Tibial artery (tissue), 4 donors: ENCODE measurements at regions not wholly inside any gene's neighbourhood (a gene's known extent, or its start where the extent isn't known, plus 50 kb on each side); places are given as distances from the start of the nearest gene placed in this dataset.
A peak's percentile ranks its signal among the peaks of the same experiment; 100 is the strongest.

ENCODE experiments used
- DNase-seq, 2 donors: peaks; one replicate each; pipeline ENCODE4 v3.0.0-alpha.2; 2019
- H3K27ac ChIP-seq, 2 donors: fragments of 200-600 bp; sonication (generic) in 1 of 2; 1 replicate in 1 of 2; 2 replicates in 1 of 2; pipeline ENCODE4 v1.5.1; 2018 to 2019; ENCODE audit warnings: mild to moderate bottlenecking in 1 of 2
- H3K27me3 ChIP-seq, 2 donors: fragments of 200-600 bp; sonication (generic) in 1 of 2; one replicate each; pipeline versions ENCODE4 v1.5.1 to v1.6.0; 2016 to 2019
- H3K36me3 ChIP-seq, 3 donors: fragments of 200-600 bp; sonication (generic) in 2 of 3; one replicate each; pipeline ENCODE4 v1.5.1; 2016 to 2019; ENCODE audit warnings: mild to moderate bottlenecking in 2 of 3
- H3K4me1 ChIP-seq, 4 donors: fragments of 200-600 bp; sonication (generic) in 2 of 4; 1 replicate in 3 of 4; 2 replicates in 1 of 4; pipeline ENCODE4 v1.5.1; 2016 to 2019
- H3K4me3 ChIP-seq, 2 donors: fragments of 200-600 bp; sonication (generic) in 1 of 2; 1 replicate in 1 of 2; 2 replicates in 1 of 2; pipeline ENCODE4 v1.5.1; 2018 to 2019; ENCODE audit warnings: mild to moderate bottlenecking in 2 of 2
- H3K9me3 ChIP-seq, 3 donors: fragments of 200-600 bp; sonication (generic) in 1 of 3; one replicate each; pipeline ENCODE4 v1.5.1; 2016 to 2019
- intact Hi-C: fragments of 100-400 bp; cut with DNase I; formaldehyde crosslinking; loops from one replicate; pipeline ENCODE4 v1.15.0; 2023; ENCODE audit warnings: low total_unique reads
- TF ChIP-seq, protein P1 (sequence below), 2 experiments: fragments of 200-600 bp in 1 of 2; fragments of 450-650 bp in 1 of 2; IDR thresholded peaks; one replicate each; pipeline ENCODE4 v1.5.1; 2017 to 2019; ENCODE audit warnings: antibody characterized with exemption in 2 of 2, mild to moderate bottlenecking in 1 of 2, moderate library complexity in 1 of 2

DNA sequence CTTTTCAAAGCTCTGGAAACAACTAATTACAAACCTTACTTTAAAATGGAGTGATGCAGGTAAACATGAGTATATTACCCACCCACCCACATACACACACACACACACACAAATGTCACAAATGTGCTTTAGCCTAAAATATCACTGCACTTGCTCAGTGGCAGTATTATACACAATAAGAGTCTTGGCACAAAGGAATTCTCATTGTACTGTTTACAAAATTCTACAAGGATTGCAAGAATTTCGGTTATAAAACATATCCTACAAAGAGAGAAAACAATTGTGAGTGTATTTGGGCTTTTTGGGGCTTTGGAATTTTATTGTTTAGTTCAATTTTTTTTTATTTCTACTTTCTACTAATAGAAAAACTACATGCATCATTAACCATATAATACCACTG, 113.2 kb upstream of the BEND6 start:
- Histone ChIP-seq H3K4me3 (peak overlapping the region; percentile 77 to 86), H3K36me3 (no peaks in the 10 kb centered on the region), H3K27me3 (no peaks in the 10 kb centered on the region), H3K4me1 (peaks cover 0 to 50% (median 4%) of the 10 kb centered on the region in 4 donors), H3K27ac (peak overlapping the region; percentile 89 to 94), H3K9me3 (no peaks in the 10 kb centered on the region)
- intact Hi-C loops: loop anchor here (10.0 kb wide), 1 partner anchor 77 kb away; no protein-coding TSS in a partner anchor
- DNase-seq: no peak
- TF ChIP-seq, protein P1, sequence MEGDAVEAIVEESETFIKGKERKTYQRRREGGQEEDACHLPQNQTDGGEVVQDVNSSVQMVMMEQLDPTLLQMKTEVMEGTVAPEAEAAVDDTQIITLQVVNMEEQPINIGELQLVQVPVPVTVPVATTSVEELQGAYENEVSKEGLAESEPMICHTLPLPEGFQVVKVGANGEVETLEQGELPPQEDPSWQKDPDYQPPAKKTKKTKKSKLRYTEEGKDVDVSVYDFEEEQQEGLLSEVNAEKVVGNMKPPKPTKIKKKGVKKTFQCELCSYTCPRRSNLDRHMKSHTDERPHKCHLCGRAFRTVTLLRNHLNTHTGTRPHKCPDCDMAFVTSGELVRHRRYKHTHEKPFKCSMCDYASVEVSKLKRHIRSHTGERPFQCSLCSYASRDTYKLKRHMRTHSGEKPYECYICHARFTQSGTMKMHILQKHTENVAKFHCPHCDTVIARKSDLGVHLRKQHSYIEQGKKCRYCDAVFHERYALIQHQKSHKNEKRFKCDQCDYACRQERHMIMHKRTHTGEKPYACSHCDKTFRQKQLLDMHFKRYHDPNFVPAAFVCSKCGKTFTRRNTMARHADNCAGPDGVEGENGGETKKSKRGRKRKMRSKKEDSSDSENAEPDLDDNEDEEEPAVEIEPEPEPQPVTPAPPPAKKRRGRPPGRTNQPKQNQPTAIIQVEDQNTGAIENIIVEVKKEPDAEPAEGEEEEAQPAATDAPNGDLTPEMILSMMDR (IDR thresholded peaks at IDR 0.05): no peak

DNA sequence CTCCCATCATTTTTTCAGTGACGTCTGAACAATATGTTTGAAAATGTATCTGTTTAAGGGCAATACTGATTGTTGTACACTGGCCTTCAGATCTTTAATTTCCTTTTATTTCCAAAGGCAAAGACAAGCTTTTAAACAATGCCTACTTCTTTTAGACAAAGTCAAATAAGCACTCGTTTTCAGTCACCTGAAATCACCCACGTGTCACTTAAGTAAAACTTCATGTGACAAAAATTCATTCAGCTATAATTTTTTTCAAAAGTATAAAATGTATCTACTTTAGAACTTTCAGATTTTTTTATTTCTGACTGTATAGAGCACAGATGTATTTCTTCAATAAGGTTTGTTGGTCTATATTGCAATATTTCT, 113.5 kb upstream of the BEND6 start:
- Histone ChIP-seq H3K27ac (peak overlapping the region; percentile 54 to 89), H3K4me1 (peaks cover 0 to 50% (median 4%) of the 10 kb centered on the region in 4 donors), H3K4me3 (peak overlapping the region; percentile 77 to 86), H3K27me3 (no peaks in the 10 kb centered on the region), H3K36me3 (no peaks in the 10 kb centered on the region), H3K9me3 (no peaks in the 10 kb centered on the region)
- DNase-seq: no peak
- intact Hi-C loops: loop anchor here (10.0 kb wide), 1 partner anchor 77 kb away; no protein-coding TSS in a partner anchor
- TF ChIP-seq, protein P1 (IDR thresholded peaks at IDR 0.05): no peak

DNA sequence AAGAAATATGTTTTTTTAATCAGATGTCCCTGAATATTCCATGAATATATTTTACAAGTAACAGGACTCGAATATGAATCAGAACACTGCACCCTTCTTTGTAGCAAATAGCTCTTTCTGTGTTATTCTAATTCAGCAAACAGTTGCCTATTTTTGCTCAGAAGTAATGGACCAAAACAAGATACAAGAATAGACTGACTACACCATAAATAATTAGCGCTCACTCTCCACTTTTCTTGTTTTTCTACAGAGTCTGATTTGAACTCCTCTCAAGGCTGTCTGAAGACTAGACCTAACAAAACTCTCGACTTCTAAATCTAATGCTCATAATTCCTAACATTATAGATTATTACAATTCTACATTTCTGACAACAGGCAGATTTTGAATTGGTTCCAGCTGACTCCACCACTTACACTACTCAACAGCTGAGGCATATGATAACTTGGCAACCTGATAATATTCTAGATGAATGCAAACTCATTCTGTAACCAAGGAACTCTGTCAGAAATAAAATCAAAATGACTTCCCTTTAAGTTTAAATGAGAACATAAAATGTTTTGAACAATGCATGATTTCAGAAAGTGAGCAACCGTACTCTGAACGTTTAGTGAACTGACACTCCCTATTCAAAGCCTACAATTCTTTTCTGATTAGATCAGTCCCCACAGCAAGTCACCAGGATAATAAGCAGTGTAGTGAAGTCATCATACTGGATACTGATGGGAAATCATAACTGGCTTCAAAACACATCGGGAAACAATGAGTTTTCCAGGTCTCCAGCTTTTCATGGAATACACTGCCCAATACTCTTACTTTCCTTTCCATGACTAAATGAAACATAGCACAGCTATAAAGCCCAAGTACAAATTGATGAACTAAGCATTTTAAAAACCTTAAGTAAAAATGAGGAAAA, 114.2 kb upstream of the BEND6 start:
- TF ChIP-seq, protein P1 (IDR thresholded peaks at IDR 0.05): no peak
- DNase-seq: no peak
- intact Hi-C loops: loop anchor here (10.0 kb wide), 1 partner anchor 76 kb away; no protein-coding TSS in a partner anchor
- Histone ChIP-seq H3K9me3 (no peaks in the 10 kb centered on the region), H3K27ac (peak overlapping the region; percentile 54 to 89), H3K27me3 (no peaks in the 10 kb centered on the region), H3K36me3 (no peaks in the 10 kb centered on the region), H3K4me3 (peak overlapping the region; percentile 77 to 86), H3K4me1 (peaks cover 0 to 50% (median 4%) of the 10 kb centered on the region in 4 donors)

DNA sequence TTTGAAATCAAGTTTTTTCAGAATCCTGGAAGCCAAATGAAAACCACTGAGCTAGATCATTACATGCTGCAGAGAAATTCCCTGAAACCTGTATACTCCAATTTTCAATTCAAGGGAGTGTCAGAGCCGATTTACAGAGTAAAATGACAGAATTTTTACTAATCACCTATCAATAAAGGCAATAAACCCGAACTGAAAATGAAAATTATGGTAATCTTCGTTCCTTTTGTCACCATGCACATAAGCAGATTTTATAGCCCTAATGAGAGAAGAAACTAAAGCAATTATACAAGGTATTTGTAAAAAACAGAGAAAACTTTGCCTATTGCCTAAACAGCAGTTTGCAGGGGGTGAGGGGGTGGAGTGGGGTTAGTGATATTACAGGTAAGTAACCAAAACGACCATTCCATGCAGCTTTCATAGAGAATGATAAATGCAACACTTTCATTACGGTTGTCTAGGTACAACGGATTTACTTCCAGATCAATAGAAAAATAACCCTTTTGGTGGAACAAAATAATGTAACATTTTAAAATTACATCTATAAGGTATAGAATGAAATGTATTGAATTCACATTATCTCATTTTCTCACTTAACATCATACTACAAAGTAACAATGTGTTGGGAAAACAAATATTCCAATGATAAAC, 115.2 kb upstream of the BEND6 start:
- H3K27me3 ChIP-seq: no peaks in the 10 kb centered on the region
- peaks cover 0 to 47% (median 4%) of the 10 kb centered on the region in 4 donors for H3K4me1 ChIP-seq
- no peak overlapping the region for H3K4me3 ChIP-seq
- intact Hi-C loops: loop anchor here (10.0 kb wide), 1 partner anchor 75 kb away; no protein-coding TSS in a partner anchor
- no peaks in the 10 kb centered on the region for H3K36me3 ChIP-seq
- DNase-seq: no peak
- TF ChIP-seq, protein P1 (IDR thresholded peaks at IDR 0.05): no peak
- no peaks in the 10 kb centered on the region for H3K9me3 ChIP-seq
- H3K27ac ChIP-seq: no peak overlapping the region

DNA sequence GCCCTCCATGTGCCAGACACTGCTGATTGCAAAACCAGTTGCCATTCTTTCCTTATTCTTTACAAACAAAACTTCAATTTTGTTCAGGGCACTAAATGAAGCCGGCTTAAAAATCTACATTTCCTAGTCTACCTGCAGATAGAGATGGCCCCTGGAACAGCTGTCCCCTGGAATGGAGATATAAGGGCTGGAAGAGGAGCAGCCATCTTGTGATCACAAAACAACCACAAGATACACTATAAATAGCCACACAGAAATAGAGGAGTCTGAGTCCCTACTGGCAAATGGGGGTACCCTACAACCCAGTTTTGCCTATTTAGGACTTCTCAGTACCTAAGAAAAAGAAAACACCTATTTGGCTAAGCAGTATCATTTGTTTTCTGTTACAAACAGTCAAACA, 115.9 kb upstream of the BEND6 start:
- intact Hi-C loops: no loop called here
- no peak overlapping the region for H3K4me3 ChIP-seq

More for the DNA sequence above, 115.9 kb upstream of the BEND6 start:
- peaks cover 0 to 49% (median 4%) of the 10 kb centered on the region in 4 donors for H3K4me1 ChIP-seq
- no peaks in the 10 kb centered on the region for H3K27me3 ChIP-seq
- no peak for DNase-seq
- no peak overlapping the region for H3K27ac ChIP-seq
- no peaks in the 10 kb centered on the region for H3K9me3 ChIP-seq
- TF ChIP-seq, protein P1 (IDR thresholded peaks at IDR 0.05): no peak
- H3K36me3 ChIP-seq: no peaks in the 10 kb centered on the region
